HepG2 (cell line): ENCODE measurements at regions not wholly inside any gene's neighbourhood (a gene's known extent, or its start where the extent isn't known, plus 50 kb on each side); places are given as distances from the start of the nearest gene placed in this dataset.
A peak's percentile ranks its signal among the peaks of the same experiment; 100 is the strongest.

Experiments used
- CHD4 ChIP-seq: fragments of 200-600 bp; sonication (generic); IDR thresholded peaks from 2 replicates; pipeline ENCODE4 v1.7.0; 2017; ENCODE audit warnings: mild to moderate bottlenecking, low read length, borderline replicate concordance
- CTCF ChIP-seq: sonication (generic); formaldehyde crosslinking; IDR thresholded peaks from 2 replicates; pipeline ENCODE4 v1.5.0; 2020; ENCODE audit warnings: mild to moderate bottlenecking, missing genetic modification reagents, moderate library complexity
- EZH2 ChIP-seq: conservative IDR thresholded peaks from 2 replicates; pipeline ENCODE4 v1.6.1; 2012; ENCODE audit warnings: mild to moderate bottlenecking, low read depth, low read length, moderate library complexity
- HMGXB4 ChIP-seq, 2 experiments: sonication (generic) in 1 of 2; formaldehyde crosslinking in 1 of 2; IDR thresholded peaks; 2 replicates each; pipeline versions ENCODE4 v1.4.0 to v1.6.1; 2018 to 2020; ENCODE audit warnings: missing genetic modification reagents in 2 of 2, borderline replicate concordance in 1 of 2, low read depth in 1 of 2, mild to moderate bottlenecking in 1 of 2, missing biosample characterization in 1 of 2
- NFATC3 ChIP-seq: sonication (generic); formaldehyde crosslinking; IDR thresholded peaks from 2 replicates; pipeline ENCODE4 v1.5.1; 2020; ENCODE audit warnings: mild to moderate bottlenecking, missing genetic modification reagents
- POLR2A ChIP-seq, 2 experiments: IDR thresholded peaks; 2 replicates each; pipeline ENCODE4 v1.6.1; 2011; ENCODE audit warnings: low read depth in 2 of 2, low read length in 2 of 2, mild to moderate bottlenecking in 1 of 2, moderate library complexity in 1 of 2; ENCODE audit not compliant: insufficient read depth in 1 of 2
- RNF219 ChIP-seq: sonication (generic); formaldehyde crosslinking; IDR thresholded peaks from 2 replicates; pipeline ENCODE4 v1.5.0; 2020; ENCODE audit warnings: mild to moderate bottlenecking, missing genetic modification reagents
- TBL1XR1 ChIP-seq: fragments of 150-350 bp; IDR thresholded peaks from 2 replicates; pipeline ENCODE4 v1.6.1; 2014; ENCODE audit warnings: borderline replicate concordance, low read length; ENCODE audit not compliant: partially characterized antibody
- TFDP1 ChIP-seq: IDR thresholded peaks from 2 replicates; pipeline ENCODE4 v1.6.1; 2016; ENCODE audit warnings: missing compliant biosample characterization, missing genetic modification reagents, borderline replicate concordance
- ZNF770 ChIP-seq: sonication (generic); formaldehyde crosslinking; IDR thresholded peaks from 2 replicates; pipeline ENCODE4 v1.5.0; 2020; ENCODE audit warnings: mild to moderate bottlenecking, missing genetic modification reagents

GRCh38 chr1:5514527-5515183 lies 477.6 kb downstream of the NPHP4 start:
- TF ChIP-seq ZNF770 = no peak
- TF ChIP-seq EZH2 = no peak
- no peak for TF ChIP-seq CHD4
- no peak for TF ChIP-seq HMGXB4 (CRISPR knock-in tag; IDR thresholded peaks at IDR 0.05; ENCODE audit: borderline replicate concordance in 1 of 2, low read depth in 1 of 2)
- no peak for TF ChIP-seq TFDP1 (CRISPR knock-in tag)
- TF ChIP-seq TBL1XR1 = no peak
- TF ChIP-seq CTCF (CRISPR knock-in tag) = peak; percentile 82
- TF ChIP-seq POLR2A (IDR thresholded peaks at IDR 0.05; ENCODE audit: insufficient read depth in 1 of 2, low read depth in 2 of 2, low read length in 2 of 2) = no peak
- no peak for TF ChIP-seq RNF219 (CRISPR knock-in tag)
- no peak for TF ChIP-seq NFATC3 (CRISPR knock-in tag)
